ENCODE measurements at regions not wholly inside any gene's neighbourhood (a gene's known extent, or its start where the extent isn't known, plus 50 kb on each side); places are given as distances from the start of the nearest gene placed in this dataset.

DNA sequence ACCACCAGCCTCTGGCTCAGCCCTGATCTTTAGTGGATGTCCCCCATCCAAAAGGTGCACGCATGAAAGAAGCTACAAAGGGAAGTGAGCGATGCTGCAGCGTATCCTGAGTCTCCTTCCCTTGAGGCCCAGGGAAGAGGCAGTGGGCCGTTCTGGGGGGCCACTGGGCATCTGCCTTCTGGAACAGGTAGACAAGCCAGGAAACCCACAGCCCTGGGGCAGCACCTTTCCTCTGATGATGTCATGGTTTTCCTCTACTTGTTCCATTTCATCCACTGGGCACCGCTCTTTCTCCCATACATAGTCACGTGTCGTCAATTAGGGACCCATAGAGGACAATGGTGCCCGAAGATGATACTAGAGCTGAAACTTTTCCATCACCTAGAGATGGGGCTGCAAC, 194.0 kb upstream of the IRX1 start:
- Histone ChIP-seq H2AFZ (ENCODE audit: low read length) (no peak overlapping the region), H3K9ac (ENCODE audit: low read length) (no peak overlapping the region), H3K27me3 (ENCODE audit: low read length) (no peaks in the 10 kb centered on the region), H3K4me1 (ENCODE audit: low read length) (no peaks in the 10 kb centered on the region), H3K4me2 (ENCODE audit: low read depth, low read length, poor library complexity, severe bottlenecking) (no peak overlapping the region), H3K27ac (ENCODE audit: low read length) (no peak overlapping the region), H3K36me3 (ENCODE audit: insufficient read depth, low read length) (no peaks in the 10 kb centered on the region), H4K20me1 (ENCODE audit: insufficient read depth, low read depth, low read length) (no peaks in the 10 kb centered on the region), H3K79me2 (ENCODE audit: low read length) (no peaks in the 10 kb centered on the region), H3K4me3 (ENCODE audit: low read length) (no peak overlapping the region), H3K9me3 (ENCODE audit: low read length) (peaks cover 19% of the 10 kb centered on the region), H3K9me2 (replicated peaks; ENCODE audit: insufficient read depth, low read length) (no peaks in the 10 kb centered on the region)
- DNase-seq, result no peak

DNA sequence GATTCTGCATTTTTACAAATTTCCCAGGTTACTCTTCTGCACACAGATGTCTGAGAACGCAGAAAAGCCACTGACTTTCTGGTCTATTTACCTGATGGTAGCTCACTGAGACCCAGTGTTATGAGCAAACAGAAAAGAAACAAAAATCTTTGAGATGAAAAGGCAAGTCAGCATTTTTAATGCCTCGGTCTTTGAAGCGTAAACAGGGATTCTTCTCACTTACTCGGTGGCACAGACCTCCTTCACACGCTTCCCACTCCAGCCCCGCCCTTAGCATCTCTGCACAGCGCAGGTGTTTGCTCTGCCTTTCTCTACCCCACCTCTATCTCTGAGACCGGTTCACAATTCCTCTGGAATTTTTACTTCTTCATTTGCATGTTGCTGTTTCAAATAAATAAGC, 195.0 kb upstream of the IRX1 start:
- Histone ChIP-seq H3K4me2 (ENCODE audit: low read depth, low read length, poor library complexity, severe bottlenecking) (no peak overlapping the region), H3K9me3 (ENCODE audit: low read length) (peaks cover 18% of the 10 kb centered on the region), H2AFZ (ENCODE audit: low read length) (no peak overlapping the region), H3K79me2 (ENCODE audit: low read length) (no peaks in the 10 kb centered on the region), H3K9me2 (replicated peaks; ENCODE audit: insufficient read depth, low read length) (no peaks in the 10 kb centered on the region), H3K27ac (ENCODE audit: low read length) (no peak overlapping the region), H4K20me1 (ENCODE audit: insufficient read depth, low read depth, low read length) (no peaks in the 10 kb centered on the region), H3K9ac (ENCODE audit: low read length) (no peak overlapping the region), H3K4me1 (ENCODE audit: low read length) (no peaks in the 10 kb centered on the region), H3K27me3 (ENCODE audit: low read length) (no peaks in the 10 kb centered on the region), H3K4me3 (ENCODE audit: low read length) (no peak overlapping the region), H3K36me3 (ENCODE audit: insufficient read depth, low read length) (no peaks in the 10 kb centered on the region)
- no peak for DNase-seq

DNA sequence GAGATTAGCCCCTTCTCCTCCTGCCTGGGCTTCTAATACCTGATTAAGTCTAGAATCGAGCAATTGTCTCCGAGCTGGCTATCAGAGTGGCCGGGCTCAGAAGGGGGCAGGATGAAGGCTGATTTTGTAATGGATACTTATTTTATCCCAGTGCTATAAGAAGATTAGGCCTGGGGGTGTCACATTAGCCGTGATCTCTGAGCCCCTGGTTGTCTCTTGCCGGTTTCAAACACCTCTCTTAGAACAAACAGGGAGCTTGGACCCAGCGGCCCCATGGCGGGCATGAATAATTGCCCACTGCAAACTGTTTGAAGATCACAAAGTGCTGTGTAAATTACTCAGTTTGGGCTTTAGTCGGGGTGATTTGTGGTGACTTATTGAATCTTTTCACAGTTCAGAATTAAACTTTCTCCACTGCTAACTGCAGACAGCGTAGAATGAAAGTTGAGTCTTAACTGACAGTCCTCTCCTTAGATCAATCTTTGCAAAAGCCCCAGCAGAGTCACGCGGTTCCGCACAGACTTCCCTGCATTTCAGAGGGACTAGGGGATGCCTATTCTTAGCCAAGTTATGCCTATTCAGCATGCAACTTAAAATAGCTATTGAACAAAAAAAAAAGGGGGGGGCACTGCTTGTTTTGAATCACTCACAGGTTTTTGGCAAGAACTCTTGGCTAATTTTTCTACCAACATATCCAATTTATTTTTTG, 200.6 kb upstream of the IRX1 start:
- no peak overlapping the region for H3K4me2 ChIP-seq (ENCODE audit: low read depth, low read length, poor library complexity, severe bottlenecking)
- no peak overlapping the region for H2AFZ ChIP-seq (ENCODE audit: low read length)
- H3K79me2 ChIP-seq (ENCODE audit: low read length), result no peaks in the 10 kb centered on the region
- no peak overlapping the region for H3K9ac ChIP-seq (ENCODE audit: low read length)
- H3K9me3 ChIP-seq (ENCODE audit: low read length), result peaks cover 14% of the 10 kb centered on the region
- no peaks in the 10 kb centered on the region for H3K9me2 ChIP-seq (replicated peaks; ENCODE audit: insufficient read depth, low read length)
- no peaks in the 10 kb centered on the region for H4K20me1 ChIP-seq (ENCODE audit: insufficient read depth, low read depth, low read length)
- H3K4me3 ChIP-seq (ENCODE audit: low read length), result no peak overlapping the region
- H3K27me3 ChIP-seq (ENCODE audit: low read length), result no peaks in the 10 kb centered on the region
- DNase-seq, result no peak
- no peaks in the 10 kb centered on the region for H3K36me3 ChIP-seq (ENCODE audit: insufficient read depth, low read length)
- H3K27ac ChIP-seq (ENCODE audit: low read length), result no peak overlapping the region
- H3K4me1 ChIP-seq (ENCODE audit: low read length), result no peaks in the 10 kb centered on the region

DNA sequence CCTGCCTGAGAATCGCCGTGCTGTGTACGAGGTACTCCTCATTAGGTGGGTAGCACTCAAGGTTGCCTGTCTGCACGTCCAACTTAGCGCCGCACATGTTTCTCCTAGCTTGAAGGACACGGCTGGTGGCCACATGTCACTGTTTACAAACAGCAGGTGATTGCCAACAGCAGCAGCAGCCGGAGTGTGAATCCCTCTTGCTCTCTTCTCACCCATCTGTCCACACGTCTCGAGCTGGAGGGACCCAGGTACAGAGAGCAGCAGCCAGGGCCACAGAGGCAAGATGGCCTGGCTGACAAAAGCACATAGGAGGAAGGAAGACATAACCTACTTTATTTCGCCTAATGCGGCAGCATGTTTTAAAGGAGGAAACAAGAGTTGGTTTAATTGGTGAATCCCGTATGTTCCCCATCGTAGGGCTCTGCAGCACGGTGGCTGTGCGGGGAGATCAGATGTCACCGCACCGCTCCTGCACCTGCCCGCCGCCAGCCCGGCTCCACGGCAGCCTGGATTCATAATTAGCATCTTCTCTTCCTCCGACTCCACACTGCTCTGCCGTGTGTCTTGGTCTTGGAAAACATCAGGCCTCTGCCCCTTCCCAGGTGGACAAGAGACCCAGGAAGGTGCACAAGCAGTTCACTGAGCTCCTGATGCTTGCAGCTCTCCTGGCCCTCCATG, 201.6 kb upstream of the IRX1 start:
- DNase-seq, result no peak
- H3K36me3 ChIP-seq (ENCODE audit: insufficient read depth, low read length), result no peaks in the 10 kb centered on the region

DNA sequence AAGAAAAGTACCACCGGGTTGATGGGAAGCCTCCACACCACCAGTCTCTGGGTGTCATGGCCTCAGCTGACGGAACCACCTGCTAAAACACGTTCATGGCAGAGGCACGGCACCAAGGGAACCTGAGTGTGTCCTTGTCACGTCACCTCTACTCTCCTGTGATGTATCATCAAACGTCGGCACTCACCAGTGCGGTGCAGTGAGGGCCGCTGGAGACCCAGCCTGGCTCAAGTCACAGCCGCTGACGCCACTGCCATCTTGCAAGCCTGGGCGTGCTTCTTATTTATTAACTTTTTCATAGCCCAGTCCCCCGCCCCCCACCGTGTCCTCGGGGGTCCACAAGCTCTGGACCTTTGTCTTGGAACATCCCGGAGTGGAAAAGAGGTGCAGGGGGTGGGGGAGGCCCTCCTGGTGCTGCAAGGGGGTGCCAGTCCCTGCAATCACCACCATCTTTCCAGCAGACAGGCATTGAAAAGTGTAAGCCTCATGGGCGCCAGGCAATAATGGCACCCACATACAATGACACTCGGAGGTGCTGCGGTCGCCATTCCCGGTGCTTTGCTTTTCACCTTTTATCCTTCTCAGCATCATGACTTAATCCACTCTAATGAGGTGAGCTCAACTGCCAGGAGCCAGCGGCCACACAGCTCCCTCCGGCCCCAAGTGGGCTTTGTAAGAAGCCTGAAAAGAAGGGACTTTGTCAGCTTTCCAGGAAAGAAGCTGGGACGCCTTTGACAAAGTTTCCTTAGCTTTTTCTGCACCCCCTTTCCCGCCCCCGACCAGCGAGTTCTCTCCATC, 202.3 kb upstream of the IRX1 start:
- H3K4me2 ChIP-seq (ENCODE audit: low read depth, low read length, poor library complexity, severe bottlenecking), result no peak overlapping the region
- no peak for DNase-seq
- no peak overlapping the region for H3K9ac ChIP-seq (ENCODE audit: low read length)
- H3K4me1 ChIP-seq (ENCODE audit: low read length), result no peaks in the 10 kb centered on the region
- no peak overlapping the region for H3K4me3 ChIP-seq (ENCODE audit: low read length)
- no peaks in the 10 kb centered on the region for H3K79me2 ChIP-seq (ENCODE audit: low read length)
- no peaks in the 10 kb centered on the region for H3K27me3 ChIP-seq (ENCODE audit: low read length)
- H3K36me3 ChIP-seq (ENCODE audit: insufficient read depth, low read length), result no peaks in the 10 kb centered on the region
- H2AFZ ChIP-seq (ENCODE audit: low read length), result no peak overlapping the region
- peaks cover 7% of the 10 kb centered on the region for H3K9me3 ChIP-seq (ENCODE audit: low read length)
- H4K20me1 ChIP-seq (ENCODE audit: insufficient read depth, low read depth, low read length), result no peaks in the 10 kb centered on the region
- H3K27ac ChIP-seq (ENCODE audit: low read length), result no peak overlapping the region
- no peaks in the 10 kb centered on the region for H3K9me2 ChIP-seq (replicated peaks; ENCODE audit: insufficient read depth, low read length)

More for the DNA sequence above, 201.6 kb upstream of the IRX1 start:
- Histone ChIP-seq H3K9me2 (replicated peaks; ENCODE audit: insufficient read depth, low read length) (no peaks in the 10 kb centered on the region), H3K9ac (ENCODE audit: low read length) (no peak overlapping the region), H3K9me3 (ENCODE audit: low read length) (peaks cover 9% of the 10 kb centered on the region), H2AFZ (ENCODE audit: low read length) (no peak overlapping the region), H3K4me2 (ENCODE audit: low read depth, low read length, poor library complexity, severe bottlenecking) (no peak overlapping the region), H3K4me1 (ENCODE audit: low read length) (no peaks in the 10 kb centered on the region), H3K27me3 (ENCODE audit: low read length) (no peaks in the 10 kb centered on the region), H4K20me1 (ENCODE audit: insufficient read depth, low read depth, low read length) (no peaks in the 10 kb centered on the region), H3K4me3 (ENCODE audit: low read length) (no peak overlapping the region), H3K79me2 (ENCODE audit: low read length) (no peaks in the 10 kb centered on the region), H3K27ac (ENCODE audit: low read length) (no peak overlapping the region)

DNA sequence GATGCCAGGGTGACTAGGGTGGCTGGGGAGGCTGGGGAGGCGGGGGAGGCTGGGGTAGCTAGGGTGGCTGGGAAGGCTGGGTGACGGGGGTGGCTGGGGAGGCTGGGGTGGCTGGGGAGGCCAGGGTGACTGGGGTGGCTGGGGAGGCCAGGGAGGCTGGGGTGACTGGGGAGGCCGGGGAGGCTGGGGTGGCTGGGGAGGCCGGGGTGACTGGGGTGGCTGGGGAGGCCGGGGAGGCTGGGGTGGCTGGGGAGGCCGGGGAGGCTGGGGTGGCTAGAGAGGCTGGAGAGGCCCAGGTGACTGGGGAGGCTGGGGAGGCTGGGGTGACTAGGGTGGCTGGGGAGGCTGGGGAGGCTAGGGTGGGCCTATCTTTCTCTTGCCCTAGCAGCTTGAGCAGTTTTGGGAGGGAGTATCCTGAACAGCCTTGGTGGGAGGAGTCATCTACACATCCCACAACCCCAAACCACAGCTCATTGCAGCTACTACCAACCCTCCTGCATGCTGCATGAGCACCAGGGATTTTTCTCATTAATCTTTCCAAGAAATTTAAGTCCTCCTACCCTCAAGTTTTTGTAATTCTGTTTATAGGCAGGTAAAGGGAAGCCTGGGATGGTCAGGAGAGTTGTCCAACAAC, 203.2 kb upstream of the IRX1 start:
- H3K4me2 ChIP-seq (ENCODE audit: low read depth, low read length, poor library complexity, severe bottlenecking), result no peak overlapping the region
- no peak overlapping the region for H3K27ac ChIP-seq (ENCODE audit: low read length)
- H3K9ac ChIP-seq (ENCODE audit: low read length), result no peak overlapping the region
- H3K4me3 ChIP-seq (ENCODE audit: low read length), result no peak overlapping the region
- H3K79me2 ChIP-seq (ENCODE audit: low read length), result no peaks in the 10 kb centered on the region
- peaks cover 7% of the 10 kb centered on the region; the same call in 1 of the 2 replicates for H3K9me3 ChIP-seq (ENCODE audit: low read length)
- H3K9me2 ChIP-seq (replicated peaks; ENCODE audit: insufficient read depth, low read length), result no peaks in the 10 kb centered on the region
- H3K27me3 ChIP-seq (ENCODE audit: low read length), result no peaks in the 10 kb centered on the region
- no peaks in the 10 kb centered on the region for H3K4me1 ChIP-seq (ENCODE audit: low read length)
- no peak overlapping the region for H2AFZ ChIP-seq (ENCODE audit: low read length)
- H3K36me3 ChIP-seq (ENCODE audit: insufficient read depth, low read length), result no peaks in the 10 kb centered on the region
- no peak for DNase-seq
- H4K20me1 ChIP-seq (ENCODE audit: insufficient read depth, low read depth, low read length), result no peaks in the 10 kb centered on the region

DNA sequence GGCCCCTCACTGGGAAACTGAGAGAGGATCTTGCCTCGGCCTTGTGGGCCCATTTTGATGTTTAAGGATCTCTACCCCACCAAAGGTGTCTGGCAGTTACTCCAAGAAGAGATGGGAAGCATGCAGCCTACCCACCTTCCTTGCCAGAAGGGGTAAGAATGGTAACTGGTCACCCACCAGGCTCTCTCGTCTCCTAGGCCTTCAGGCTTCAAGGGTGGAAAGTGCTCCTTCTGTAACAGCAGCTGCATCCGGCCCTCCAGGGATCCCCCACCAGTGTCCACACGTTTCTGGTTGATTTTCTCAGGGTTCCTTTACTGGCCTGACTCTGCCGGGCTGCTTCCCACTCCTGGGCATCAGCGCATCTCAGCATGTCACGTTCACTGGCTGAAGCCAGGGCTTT, 204.4 kb upstream of the IRX1 start:
- Histone ChIP-seq H3K4me2 (ENCODE audit: low read depth, low read length, poor library complexity, severe bottlenecking) (no peak overlapping the region), H3K79me2 (ENCODE audit: low read length) (no peaks in the 10 kb centered on the region), H4K20me1 (ENCODE audit: insufficient read depth, low read depth, low read length) (no peaks in the 10 kb centered on the region), H3K9ac (ENCODE audit: low read length) (no peak overlapping the region), H3K36me3 (ENCODE audit: insufficient read depth, low read length) (no peaks in the 10 kb centered on the region), H3K9me3 (ENCODE audit: low read length) (peaks cover 7% of the 10 kb centered on the region; the same call in 1 of the 2 replicates), H3K27me3 (ENCODE audit: low read length) (no peaks in the 10 kb centered on the region), H3K9me2 (replicated peaks; ENCODE audit: insufficient read depth, low read length) (no peaks in the 10 kb centered on the region), H2AFZ (ENCODE audit: low read length) (no peak overlapping the region), H3K27ac (ENCODE audit: low read length) (no peak overlapping the region), H3K4me3 (ENCODE audit: low read length) (no peak overlapping the region), H3K4me1 (ENCODE audit: low read length) (no peaks in the 10 kb centered on the region)
- no peak for DNase-seq

Measured in Karpas-422 (cell line).